DND-41 (cell line): ENCODE measurements at regions not wholly inside any gene's neighbourhood (a gene's known extent, or its start where the extent isn't known, plus 50 kb on each side); places are given as distances from the start of the nearest gene placed in this dataset.

Source experiments
- CTCF ChIP-seq: IDR thresholded peaks from 2 replicates; pipeline ENCODE4 v1.5.1; 2012; ENCODE audit warnings: borderline replicate concordance, low read length, moderate library complexity, mild to moderate bottlenecking; ENCODE audit not compliant: poor library complexity, severe bottlenecking; ENCODE audit errors: extremely low read depth
- EZH2 ChIP-seq: IDR thresholded peaks from 3 replicates; pipeline ENCODE4 v1.6.1; 2012; ENCODE audit warnings: borderline replicate concordance, low read depth, mild to moderate bottlenecking, moderate library complexity, low read length, inconsistent platforms; ENCODE audit not compliant: severe bottlenecking

DNA sequence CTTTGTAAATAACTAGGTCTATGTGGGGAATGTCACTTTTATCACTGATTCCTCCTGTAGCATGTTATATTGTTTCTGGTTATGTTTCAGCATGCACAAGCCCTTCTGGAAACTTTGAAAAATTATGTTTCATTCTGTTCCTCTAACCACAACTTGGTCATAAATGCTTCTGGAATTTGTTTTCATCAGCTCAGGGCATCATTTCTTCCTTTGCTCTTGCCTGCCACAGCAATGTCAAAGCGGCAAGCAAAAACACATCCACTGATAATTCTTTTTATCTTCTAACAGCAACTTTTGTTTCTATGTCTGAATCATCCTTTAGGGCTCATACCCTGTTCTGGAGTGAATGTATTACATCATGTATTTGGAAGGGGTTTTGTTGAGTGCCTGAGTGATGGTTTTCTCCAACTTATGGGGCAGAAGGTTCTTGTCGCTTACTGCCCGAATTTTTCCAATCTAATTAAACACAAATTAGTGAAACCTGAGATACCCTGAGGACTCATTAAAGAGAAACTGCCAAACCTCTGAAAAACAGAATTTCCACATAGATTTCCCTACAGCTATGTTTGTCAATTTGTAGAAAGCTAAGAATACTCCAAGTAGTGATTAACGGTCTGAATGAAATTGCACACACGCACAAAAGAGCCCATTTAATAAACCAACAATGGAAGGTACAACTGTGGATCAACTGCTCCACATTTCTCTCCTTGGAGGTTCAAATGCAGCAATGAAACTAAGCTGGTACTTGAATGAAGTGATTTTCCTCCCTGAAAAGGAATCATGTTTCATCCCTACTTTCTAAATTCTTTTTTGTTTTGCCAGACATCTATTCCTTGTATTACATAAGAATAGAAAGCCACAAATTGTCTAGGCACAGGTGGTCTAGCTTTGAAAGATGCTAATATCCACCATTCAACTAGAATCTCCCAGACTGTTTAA, 173.5 kb upstream of the KRR1 start:
- TF ChIP-seq CTCF, result no peak
- no peak for TF ChIP-seq EZH2
